ENCODE measurements at regions not wholly inside any gene's neighbourhood (a gene's known extent, or its start where the extent isn't known, plus 50 kb on each side); places are given as distances from the start of the nearest gene placed in this dataset.
A peak's percentile ranks its signal among the peaks of the same experiment; 100 is the strongest.
"Not testable (repeated sequence)": the region's sequence is repeated elsewhere in the genome, so short reads cannot be mapped to it uniquely, and the experiment has no call there.

- not testable (repeated sequence) for DNase-seq (ENCODE audit: low read depth in 2 of 2)
Measured at GRCh38 chr7:101679653-101680173, 50.6 kb upstream of the MYL10 start.

GRCh38 chr7:101680406-101681145, 51.5 kb upstream of the MYL10 start:
- DNase-seq (ENCODE audit: low read depth in 2 of 2), result no peak

- no peak for DNase-seq (ENCODE audit: low read depth in 2 of 2)
Measured at GRCh38 chr7:101681170-101682007, 52.3 kb upstream of the MYL10 start.

- no peak for DNase-seq (ENCODE audit: low read depth in 2 of 2)
Measured at GRCh38 chr7:101684983-101685330, 55.9 kb upstream of the MYL10 start.

- DNase-seq (ENCODE audit: low read depth in 2 of 2), result no peak
Measured at GRCh38 chr7:101686030-101686429, 56.9 kb upstream of the MYL10 start.

GRCh38 chr7:101687081-101687480, 58.0 kb upstream of the MYL10 start:
- no peak for DNase-seq (ENCODE audit: low read depth in 2 of 2)

- DNase-seq (ENCODE audit: low read depth in 2 of 2), result no peak
Measured at GRCh38 chr7:101687791-101688182, 58.7 kb upstream of the MYL10 start.

GRCh38 chr7:101688183-101688831, 59.2 kb upstream of the MYL10 start:
- DNase-seq (ENCODE audit: low read depth in 2 of 2), result peak; percentile 77 to 79

GRCh38 chr7:101688995-101689907, 60.2 kb upstream of the MYL10 start:
- no peak for DNase-seq (ENCODE audit: low read depth in 2 of 2)

- DNase-seq (ENCODE audit: low read depth in 2 of 2), result no peak
Measured at GRCh38 chr7:101690061-101690460, 61.0 kb upstream of the MYL10 start.

- DNase-seq (ENCODE audit: low read depth in 2 of 2), result no peak
Measured at GRCh38 chr7:101691822-101692384, 62.8 kb upstream of the MYL10 start.

GRCh38 chr7:101693498-101694091, 64.5 kb upstream of the MYL10 start:
- no peak for DNase-seq (ENCODE audit: low read depth in 2 of 2)

- no peak for DNase-seq (ENCODE audit: low read depth in 2 of 2)
Measured at GRCh38 chr7:101698964-101699363, 69.9 kb upstream of the MYL10 start.

GRCh38 chr7:101699399-101699798, 70.3 kb upstream of the MYL10 start:
- no peak for DNase-seq (ENCODE audit: low read depth in 2 of 2)

- no peak for DNase-seq (ENCODE audit: low read depth in 2 of 2)
Measured at GRCh38 chr7:101699881-101700823, 71.1 kb upstream of the MYL10 start.

- DNase-seq (ENCODE audit: low read depth in 2 of 2), result no peak
Measured at GRCh38 chr7:101701153-101701794, 72.2 kb upstream of the MYL10 start.

GRCh38 chr7:101702362-101702850, 73.3 kb upstream of the MYL10 start:
- no peak for DNase-seq (ENCODE audit: low read depth in 2 of 2)

- DNase-seq (ENCODE audit: low read depth in 2 of 2), result no peak
Measured at GRCh38 chr7:101705331-101705730, 76.2 kb upstream of the MYL10 start.

GRCh38 chr7:101707587-101707986, 78.5 kb upstream of the MYL10 start:
- DNase-seq (ENCODE audit: low read depth in 2 of 2), result no peak

Measured in stimulated activated CD8-positive, alpha-beta memory T cell treated with anti-CD3 and anti-CD28 coated beads, Interleukin-2, amount 100 ng/mL, for 48 hours (primary cell).